ENCODE measurements at regions not wholly inside any gene's neighbourhood (a gene's known extent, or its start where the extent isn't known, plus 50 kb on each side); places are given as distances from the start of the nearest gene placed in this dataset.

DNA sequence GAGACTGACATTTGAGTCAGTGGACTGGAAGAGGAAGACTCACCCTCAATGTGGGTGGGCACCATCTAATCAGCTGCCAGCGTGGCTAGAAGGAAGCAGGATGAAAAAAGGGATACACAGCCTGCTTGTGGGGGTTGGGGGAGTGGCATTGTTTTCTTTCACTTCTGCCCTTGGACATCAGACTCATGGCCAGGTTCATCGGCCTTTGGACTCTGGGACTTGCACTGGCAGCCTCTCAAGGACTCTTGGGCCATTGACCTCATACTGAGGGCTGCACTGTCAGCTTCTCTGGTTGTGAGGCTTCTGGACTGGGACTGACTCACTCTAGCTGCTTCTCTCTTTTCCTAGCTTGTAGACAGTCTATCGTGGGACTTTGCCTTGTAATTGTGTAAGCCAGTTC, 374.9 kb downstream of the TLE1 start:
- TF ChIP-seq ZNF140 (CRISPR knock-in tag; IDR thresholded peaks at IDR 0.05) (no peak), EP300 (IDR thresholded peaks at IDR 0.05; ENCODE audit: low read length) (no peak), POLR2A (conservative IDR thresholded peaks at IDR 0.05) (no peak), TAF1 (IDR thresholded peaks at IDR 0.05; ENCODE audit: control insufficient read depth, extremely low read depth, insufficient read depth, low read length, severe bottlenecking) (no peak), TEAD4 (IDR thresholded peaks at IDR 0.05; ENCODE audit: low read length) (no peak), TEAD4 (CRISPR knock-in tag; IDR thresholded peaks at IDR 0.05; ENCODE audit: borderline replicate concordance) (no peak), ARNT (IDR thresholded peaks at IDR 0.05) (no peak)
- TF ChIP-seq, protein P1, sequence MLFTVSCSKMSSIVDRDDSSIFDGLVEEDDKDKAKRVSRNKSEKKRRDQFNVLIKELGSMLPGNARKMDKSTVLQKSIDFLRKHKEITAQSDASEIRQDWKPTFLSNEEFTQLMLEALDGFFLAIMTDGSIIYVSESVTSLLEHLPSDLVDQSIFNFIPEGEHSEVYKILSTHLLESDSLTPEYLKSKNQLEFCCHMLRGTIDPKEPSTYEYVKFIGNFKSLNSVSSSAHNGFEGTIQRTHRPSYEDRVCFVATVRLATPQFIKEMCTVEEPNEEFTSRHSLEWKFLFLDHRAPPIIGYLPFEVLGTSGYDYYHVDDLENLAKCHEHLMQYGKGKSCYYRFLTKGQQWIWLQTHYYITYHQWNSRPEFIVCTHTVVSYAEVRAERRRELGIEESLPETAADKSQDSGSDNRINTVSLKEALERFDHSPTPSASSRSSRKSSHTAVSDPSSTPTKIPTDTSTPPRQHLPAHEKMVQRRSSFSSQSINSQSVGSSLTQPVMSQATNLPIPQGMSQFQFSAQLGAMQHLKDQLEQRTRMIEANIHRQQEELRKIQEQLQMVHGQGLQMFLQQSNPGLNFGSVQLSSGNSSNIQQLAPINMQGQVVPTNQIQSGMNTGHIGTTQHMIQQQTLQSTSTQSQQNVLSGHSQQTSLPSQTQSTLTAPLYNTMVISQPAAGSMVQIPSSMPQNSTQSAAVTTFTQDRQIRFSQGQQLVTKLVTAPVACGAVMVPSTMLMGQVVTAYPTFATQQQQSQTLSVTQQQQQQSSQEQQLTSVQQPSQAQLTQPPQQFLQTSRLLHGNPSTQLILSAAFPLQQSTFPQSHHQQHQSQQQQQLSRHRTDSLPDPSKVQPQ (CRISPR knock-in tag; IDR thresholded peaks at IDR 0.05; ENCODE audit: borderline replicate concordance), result no peak
- TF ChIP-seq, protein P2, sequence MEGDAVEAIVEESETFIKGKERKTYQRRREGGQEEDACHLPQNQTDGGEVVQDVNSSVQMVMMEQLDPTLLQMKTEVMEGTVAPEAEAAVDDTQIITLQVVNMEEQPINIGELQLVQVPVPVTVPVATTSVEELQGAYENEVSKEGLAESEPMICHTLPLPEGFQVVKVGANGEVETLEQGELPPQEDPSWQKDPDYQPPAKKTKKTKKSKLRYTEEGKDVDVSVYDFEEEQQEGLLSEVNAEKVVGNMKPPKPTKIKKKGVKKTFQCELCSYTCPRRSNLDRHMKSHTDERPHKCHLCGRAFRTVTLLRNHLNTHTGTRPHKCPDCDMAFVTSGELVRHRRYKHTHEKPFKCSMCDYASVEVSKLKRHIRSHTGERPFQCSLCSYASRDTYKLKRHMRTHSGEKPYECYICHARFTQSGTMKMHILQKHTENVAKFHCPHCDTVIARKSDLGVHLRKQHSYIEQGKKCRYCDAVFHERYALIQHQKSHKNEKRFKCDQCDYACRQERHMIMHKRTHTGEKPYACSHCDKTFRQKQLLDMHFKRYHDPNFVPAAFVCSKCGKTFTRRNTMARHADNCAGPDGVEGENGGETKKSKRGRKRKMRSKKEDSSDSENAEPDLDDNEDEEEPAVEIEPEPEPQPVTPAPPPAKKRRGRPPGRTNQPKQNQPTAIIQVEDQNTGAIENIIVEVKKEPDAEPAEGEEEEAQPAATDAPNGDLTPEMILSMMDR (IDR thresholded peaks at IDR 0.05 in 2 of 3, conservative IDR thresholded peaks at IDR 0.05 in 1 of 3; ENCODE audit: insufficient read depth in 2 of 3, low read depth in 1 of 3, low read length in 3 of 3), result no peak
